ENCODE measurements at regions not wholly inside any gene's neighbourhood (a gene's known extent, or its start where the extent isn't known, plus 50 kb on each side); places are given as distances from the start of the nearest gene placed in this dataset.
A peak's percentile ranks its signal among the peaks of the same experiment; 100 is the strongest.

GRCh38 chr9:81841333-81841732 lies 86.9 kb upstream of the SPATA31D4 start:
- no peaks in the 10 kb centered on the region for H3K9me3 Mint-ChIP-seq
- no peak overlapping the region for H3K4me3 Mint-ChIP-seq
- H3K27me3 Mint-ChIP-seq (ENCODE audit: low read depth): peaks cover 5% of the 10 kb centered on the region
- H3K27ac Mint-ChIP-seq: peak overlapping the region in 2 of 3 experiments; percentile 45 to 81
- no peaks in the 10 kb centered on the region for H3K36me3 Mint-ChIP-seq (ENCODE audit: low read depth)
- TF ChIP-seq, protein P1, sequence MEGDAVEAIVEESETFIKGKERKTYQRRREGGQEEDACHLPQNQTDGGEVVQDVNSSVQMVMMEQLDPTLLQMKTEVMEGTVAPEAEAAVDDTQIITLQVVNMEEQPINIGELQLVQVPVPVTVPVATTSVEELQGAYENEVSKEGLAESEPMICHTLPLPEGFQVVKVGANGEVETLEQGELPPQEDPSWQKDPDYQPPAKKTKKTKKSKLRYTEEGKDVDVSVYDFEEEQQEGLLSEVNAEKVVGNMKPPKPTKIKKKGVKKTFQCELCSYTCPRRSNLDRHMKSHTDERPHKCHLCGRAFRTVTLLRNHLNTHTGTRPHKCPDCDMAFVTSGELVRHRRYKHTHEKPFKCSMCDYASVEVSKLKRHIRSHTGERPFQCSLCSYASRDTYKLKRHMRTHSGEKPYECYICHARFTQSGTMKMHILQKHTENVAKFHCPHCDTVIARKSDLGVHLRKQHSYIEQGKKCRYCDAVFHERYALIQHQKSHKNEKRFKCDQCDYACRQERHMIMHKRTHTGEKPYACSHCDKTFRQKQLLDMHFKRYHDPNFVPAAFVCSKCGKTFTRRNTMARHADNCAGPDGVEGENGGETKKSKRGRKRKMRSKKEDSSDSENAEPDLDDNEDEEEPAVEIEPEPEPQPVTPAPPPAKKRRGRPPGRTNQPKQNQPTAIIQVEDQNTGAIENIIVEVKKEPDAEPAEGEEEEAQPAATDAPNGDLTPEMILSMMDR (IDR thresholded peaks at IDR 0.05; ENCODE audit: unreplicated experiment in 3 of 3): no peak
- H3K4me1 Mint-ChIP-seq: peaks cover 11% of the 10 kb centered on the region

GRCh38 chr9:81844131-81844567 lies 84.1 kb upstream of the SPATA31D4 start:
- Mint-ChIP-seq H3K36me3 (ENCODE audit: low read depth) (no peaks in the 10 kb centered on the region), H3K27me3 (ENCODE audit: low read depth) (no peaks in the 10 kb centered on the region), H3K4me1 (peaks cover 11% of the 10 kb centered on the region), H3K27ac (peak overlapping the region in 1 of 3 experiments; percentile 40), H3K4me3 (no peak overlapping the region), H3K9me3 (no peaks in the 10 kb centered on the region)
- TF ChIP-seq, protein P1 (IDR thresholded peaks at IDR 0.05; ENCODE audit: unreplicated experiment in 3 of 3): no peak

DNA sequence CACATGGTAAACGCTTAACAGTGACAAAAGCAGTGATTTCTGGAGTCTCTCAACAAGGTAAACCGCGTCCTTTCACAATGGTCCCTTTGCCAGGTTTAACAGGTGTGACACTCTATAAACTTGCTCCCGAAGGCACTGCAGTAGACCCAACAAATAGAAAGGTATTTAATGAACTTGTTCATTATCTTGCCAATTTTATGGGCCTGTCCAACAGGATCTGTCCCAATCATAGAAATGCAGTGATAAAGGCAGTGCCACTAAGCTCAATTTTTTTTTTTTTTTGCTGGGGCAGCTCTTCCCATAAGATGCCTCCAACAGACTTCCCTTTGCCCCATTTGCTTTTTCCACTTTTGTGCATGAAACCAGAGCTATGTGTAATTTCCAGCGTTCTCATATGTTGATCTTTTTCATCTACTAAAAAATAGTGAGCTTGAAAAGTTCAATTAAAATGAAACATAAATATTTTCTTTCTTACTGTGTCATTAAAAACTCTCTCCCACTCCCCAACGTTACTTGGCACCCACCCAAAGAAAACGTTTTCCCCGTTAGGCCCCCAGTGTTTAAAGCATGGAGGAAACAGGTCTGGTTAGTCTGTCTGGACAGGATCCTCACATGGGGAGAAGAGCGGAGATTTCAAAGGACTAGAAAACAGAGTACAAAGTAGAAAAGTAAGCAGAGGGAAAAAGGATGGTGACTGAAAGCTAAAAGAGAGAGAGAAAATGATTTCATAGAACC lies 80.9 kb upstream of the SPATA31D4 start:
- no peaks in the 10 kb centered on the region for H3K36me3 Mint-ChIP-seq (ENCODE audit: low read depth)
- no peak overlapping the region for H3K4me3 Mint-ChIP-seq
- peaks cover 11% of the 10 kb centered on the region for H3K4me1 Mint-ChIP-seq
- no peaks in the 10 kb centered on the region for H3K27me3 Mint-ChIP-seq (ENCODE audit: low read depth)
- TF ChIP-seq, protein P1 (IDR thresholded peaks at IDR 0.05; ENCODE audit: unreplicated experiment in 3 of 3): no peak
- no peaks in the 10 kb centered on the region for H3K9me3 Mint-ChIP-seq
- no peak overlapping the region for H3K27ac Mint-ChIP-seq

GRCh38 chr9:81848472-81848871 lies 79.8 kb upstream of the SPATA31D4 start:
- H3K27ac Mint-ChIP-seq: no peak overlapping the region
- peaks cover 5% of the 10 kb centered on the region for H3K4me1 Mint-ChIP-seq
- TF ChIP-seq, protein P1 (IDR thresholded peaks at IDR 0.05; ENCODE audit: unreplicated experiment in 3 of 3): peak; percentile 42 to 50 (median 47)
- no peak overlapping the region for H3K4me3 Mint-ChIP-seq
- H3K9me3 Mint-ChIP-seq: no peaks in the 10 kb centered on the region
- H3K27me3 Mint-ChIP-seq (ENCODE audit: low read depth): no peaks in the 10 kb centered on the region
- no peaks in the 10 kb centered on the region for H3K36me3 Mint-ChIP-seq (ENCODE audit: low read depth)

DNA sequence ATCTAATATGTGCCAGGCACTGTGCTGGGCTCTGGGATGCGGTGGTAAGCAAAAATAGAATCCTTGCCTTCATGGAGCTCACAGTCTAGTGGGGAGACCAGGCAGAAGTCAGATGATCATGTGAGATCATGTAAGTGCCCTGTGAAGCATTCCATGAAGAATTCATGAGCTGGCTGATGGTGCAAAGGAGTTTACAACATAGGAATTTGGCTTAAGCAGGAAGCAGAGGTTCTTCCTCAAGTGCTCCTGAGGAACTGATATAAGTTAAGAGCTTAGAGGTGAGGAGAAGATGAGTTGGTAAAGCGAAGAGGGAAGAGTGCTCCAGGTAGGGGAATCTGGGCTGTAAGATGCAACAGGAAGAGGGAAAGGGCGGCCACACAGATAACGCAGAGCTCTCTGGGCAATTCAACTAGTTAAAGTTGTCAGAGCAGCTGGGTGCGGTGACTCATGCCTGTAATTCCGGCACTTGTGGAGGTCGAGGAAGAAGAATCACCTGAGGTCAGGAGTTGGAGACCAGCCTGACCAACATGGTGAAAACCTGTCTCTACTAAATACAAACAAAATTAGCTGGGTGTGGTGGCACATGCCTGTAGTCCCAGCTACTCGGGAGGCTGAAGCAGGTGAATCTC lies 78.5 kb upstream of the SPATA31D4 start:
- no peaks in the 10 kb centered on the region for H3K27me3 Mint-ChIP-seq (ENCODE audit: low read depth)
- no peaks in the 10 kb centered on the region for H3K9me3 Mint-ChIP-seq
- H3K4me3 Mint-ChIP-seq: no peak overlapping the region
- TF ChIP-seq, protein P1 (IDR thresholded peaks at IDR 0.05; ENCODE audit: unreplicated experiment in 3 of 3): no peak
- H3K36me3 Mint-ChIP-seq (ENCODE audit: low read depth): no peaks in the 10 kb centered on the region
- H3K27ac Mint-ChIP-seq: no peak overlapping the region
- peaks cover 5% of the 10 kb centered on the region for H3K4me1 Mint-ChIP-seq
